ENCODE measurements at regions not wholly inside any gene's neighbourhood (a gene's known extent, or its start where the extent isn't known, plus 50 kb on each side); places are given as distances from the start of the nearest gene placed in this dataset.

GRCh38 chr1:230591678-230592077 is 50.6 kb upstream of the COG2 start:
- TF ChIP-seq CREB1 (IDR thresholded peaks at IDR 0.05): no peak
- TF ChIP-seq CREB1 (CRISPR knock-in tag; IDR thresholded peaks at IDR 0.05): no peak
- TF ChIP-seq CEBPB (IDR thresholded peaks at IDR 0.05; ENCODE audit: borderline replicate concordance, low read depth, low read length): peak; percentile 27; the same call in 1 of the 2 replicates
- CTCF ChIA-PET (ENCODE audit: low intra/inter-chr PET ratio, low total read pairs): no interaction called here
- no TSS peak for BruUV-seq (replicated peaks)
- H3K36me3 ChIP-seq (replicated peaks in 1 of 2; ENCODE audit: control insufficient read depth in 1 of 2, insufficient read depth in 2 of 2, low read length in 2 of 2): no peaks in the 10 kb centered on the region
- intact Hi-C loops (cut with micrococcal nuclease; ENCODE audit: unreplicated experiment) (no loop called here), in situ Hi-C loops (cut with HindIII; ENCODE audit: extremely low pct_ligation_motif_present, low pct_unique_long_range_greater_than_20kb) (no loop called here)
- peaks cover 0 to 7% of the 10 kb centered on the region in 2 experiments; a peak in 1 of 5 replicates for H3K27me3 ChIP-seq (ENCODE audit: control insufficient read depth in 1 of 2, insufficient read depth in 2 of 2, low read length in 2 of 2)
- ATAC-seq: no peak
- H3K79me2 ChIP-seq (ENCODE audit: insufficient read depth, low read length): no peaks in the 10 kb centered on the region
- WGBS (ENCODE audit: low lambda C conversion rate): 52% methylated on average over 4 of the region's 4 CpGs
- no peak overlapping the region for H3K4me3 ChIP-seq (replicated peaks in 1 of 3; ENCODE audit: insufficient read depth in 1 of 3, low read depth in 2 of 3, low read length in 3 of 3)
- H3K9ac ChIP-seq (ENCODE audit: insufficient read depth, low read depth, low read length): no peak overlapping the region
- POLR2A ChIA-PET: no interaction called here
- H3K4me1 ChIP-seq (ENCODE audit: insufficient read depth, low read length): no peaks in the 10 kb centered on the region
- no peaks in the 10 kb centered on the region for H3K9me3 ChIP-seq (ENCODE audit: low read length)
- no peak overlapping the region for H2AFZ ChIP-seq (ENCODE audit: low read length)
- no peak overlapping the region for H3K27ac ChIP-seq (ENCODE audit: extremely low read length, insufficient read depth, low read length)
- no peak for DNase-seq (ENCODE audit: low spot score)
- H4K20me1 ChIP-seq (ENCODE audit: insufficient read depth, low read length): no peaks in the 10 kb centered on the region
- FAIRE-seq: no peak
- H3K4me2 ChIP-seq (ENCODE audit: low read depth, low read length): no peak overlapping the region

- FAIRE-seq (no peak), DNase-seq (ENCODE audit: low spot score) (no peak), ATAC-seq (no peak)
- Histone ChIP-seq H4K20me1 (ENCODE audit: insufficient read depth, low read length) (no peaks in the 10 kb centered on the region), H3K36me3 (replicated peaks in 1 of 2; ENCODE audit: control insufficient read depth in 1 of 2, insufficient read depth in 2 of 2, low read length in 2 of 2) (no peaks in the 10 kb centered on the region), H3K27me3 (ENCODE audit: control insufficient read depth in 1 of 2, insufficient read depth in 2 of 2, low read length in 2 of 2) (peaks cover 0 to 7% of the 10 kb centered on the region in 2 experiments; a peak in 1 of 5 replicates), H2AFZ (ENCODE audit: low read length) (no peak overlapping the region), H3K4me3 (replicated peaks in 1 of 3; ENCODE audit: insufficient read depth in 1 of 3, low read depth in 2 of 3, low read length in 3 of 3) (no peak overlapping the region), H3K9ac (ENCODE audit: insufficient read depth, low read depth, low read length) (no peak overlapping the region), H3K27ac (ENCODE audit: extremely low read length, insufficient read depth, low read length) (no peak overlapping the region), H3K4me2 (ENCODE audit: low read depth, low read length) (no peak overlapping the region), H3K4me1 (ENCODE audit: insufficient read depth, low read length) (no peaks in the 10 kb centered on the region), H3K9me3 (ENCODE audit: low read length) (no peaks in the 10 kb centered on the region), H3K79me2 (ENCODE audit: insufficient read depth, low read length) (no peaks in the 10 kb centered on the region)
- ChIA-PET POLR2A (no interaction called here), CTCF (ENCODE audit: low intra/inter-chr PET ratio, low total read pairs) (no interaction called here)
- in situ Hi-C loops (cut with HindIII; ENCODE audit: extremely low pct_ligation_motif_present, low pct_unique_long_range_greater_than_20kb) (no loop called here), intact Hi-C loops (cut with micrococcal nuclease; ENCODE audit: unreplicated experiment) (no loop called here)
- TF ChIP-seq ZNF83 (CRISPR knock-in tag; IDR thresholded peaks at IDR 0.05; ENCODE audit: borderline replicate concordance) (no peak), RFX3 (CRISPR knock-in tag; IDR thresholded peaks at IDR 0.05) (no peak)
- BruUV-seq (replicated peaks): no TSS peak
- 22% methylated on average over 2 of the region's 2 CpGs for WGBS (ENCODE audit: low lambda C conversion rate)
Measured at GRCh38 chr1:230589951-230590350, 52.3 kb upstream of the COG2 start.

Measured in HepG2 (cell line).